Right atrium auricular region (tissue), 2 donors: ENCODE measurements at regions not wholly inside any gene's neighbourhood (a gene's known extent, or its start where the extent isn't known, plus 50 kb on each side); places are given as distances from the start of the nearest gene placed in this dataset.

Experiments used
- DNase-seq: peaks from one replicate; pipeline ENCODE4 v3.0.0-alpha.2; 2019; ENCODE audit warnings: low spot score
- H3K27ac ChIP-seq, 2 donors: fragments of 200-600 bp; sonication (generic); 1 replicate in 1 of 2; 2 replicates in 1 of 2; pipeline ENCODE4 v1.5.1; 2016 to 2019
- H3K27me3 ChIP-seq, 2 donors: fragments of 200-600 bp; sonication (generic); one replicate each; pipeline versions ENCODE4 v1.5.1 to v1.6.0; 2017 to 2019
- H3K36me3 ChIP-seq: fragments of 200-600 bp; sonication (generic); one replicate; pipeline ENCODE4 v1.5.1; 2016
- H3K4me1 ChIP-seq, 2 donors: fragments of 200-600 bp; sonication (generic); one replicate each; pipeline versions ENCODE4 v1.5.1 to v1.6.0; 2017 to 2019
- H3K4me3 ChIP-seq, 2 donors: fragments of 200-600 bp; sonication (generic); 1 replicate in 1 of 2; 2 replicates in 1 of 2; pipeline ENCODE4 v1.5.1; 2017 to 2019; ENCODE audit warnings: mild to moderate bottlenecking in 1 of 2, moderate library complexity in 1 of 2
- H3K9me3 ChIP-seq, 2 donors: fragments of 200-600 bp; sonication (generic); one replicate each; pipeline ENCODE4 v1.5.1; 2019
- TF ChIP-seq, protein P1 (sequence below), 2 donors: fragments of 200-600 bp; sonication (generic); IDR thresholded peaks; one replicate each; pipeline ENCODE4 v1.5.1; 2019; ENCODE audit warnings: antibody characterized with exemption in 2 of 2

DNA sequence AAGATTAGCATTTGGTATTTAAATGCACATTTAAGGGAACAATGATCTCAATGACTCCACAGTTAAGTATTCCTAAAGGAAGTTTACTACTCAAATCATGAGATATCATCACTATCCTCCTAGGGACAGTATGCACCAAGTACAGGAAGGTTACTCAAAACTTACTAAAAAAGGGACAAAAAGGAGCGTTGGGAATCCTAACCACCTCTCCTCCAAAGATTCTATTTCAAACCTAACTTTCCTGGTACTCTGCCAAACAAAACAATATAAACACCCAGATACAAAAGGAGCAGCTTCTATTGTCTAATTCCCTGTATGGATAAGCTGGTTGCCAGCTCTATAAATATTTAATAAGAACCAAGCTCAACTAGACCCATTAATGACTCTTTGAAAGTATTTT is 377.7 kb downstream of the NUAK1 start:
- Histone ChIP-seq H3K4me3 (no peak overlapping the region), H3K27me3 (no peaks in the 10 kb centered on the region), H3K27ac (no peak overlapping the region), H3K4me1 (no peaks in the 10 kb centered on the region), H3K36me3 (no peaks in the 10 kb centered on the region), H3K9me3 (no peaks in the 10 kb centered on the region)
- DNase-seq: no peak
- TF ChIP-seq, protein P1, sequence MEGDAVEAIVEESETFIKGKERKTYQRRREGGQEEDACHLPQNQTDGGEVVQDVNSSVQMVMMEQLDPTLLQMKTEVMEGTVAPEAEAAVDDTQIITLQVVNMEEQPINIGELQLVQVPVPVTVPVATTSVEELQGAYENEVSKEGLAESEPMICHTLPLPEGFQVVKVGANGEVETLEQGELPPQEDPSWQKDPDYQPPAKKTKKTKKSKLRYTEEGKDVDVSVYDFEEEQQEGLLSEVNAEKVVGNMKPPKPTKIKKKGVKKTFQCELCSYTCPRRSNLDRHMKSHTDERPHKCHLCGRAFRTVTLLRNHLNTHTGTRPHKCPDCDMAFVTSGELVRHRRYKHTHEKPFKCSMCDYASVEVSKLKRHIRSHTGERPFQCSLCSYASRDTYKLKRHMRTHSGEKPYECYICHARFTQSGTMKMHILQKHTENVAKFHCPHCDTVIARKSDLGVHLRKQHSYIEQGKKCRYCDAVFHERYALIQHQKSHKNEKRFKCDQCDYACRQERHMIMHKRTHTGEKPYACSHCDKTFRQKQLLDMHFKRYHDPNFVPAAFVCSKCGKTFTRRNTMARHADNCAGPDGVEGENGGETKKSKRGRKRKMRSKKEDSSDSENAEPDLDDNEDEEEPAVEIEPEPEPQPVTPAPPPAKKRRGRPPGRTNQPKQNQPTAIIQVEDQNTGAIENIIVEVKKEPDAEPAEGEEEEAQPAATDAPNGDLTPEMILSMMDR (IDR thresholded peaks at IDR 0.05): no peak

DNA sequence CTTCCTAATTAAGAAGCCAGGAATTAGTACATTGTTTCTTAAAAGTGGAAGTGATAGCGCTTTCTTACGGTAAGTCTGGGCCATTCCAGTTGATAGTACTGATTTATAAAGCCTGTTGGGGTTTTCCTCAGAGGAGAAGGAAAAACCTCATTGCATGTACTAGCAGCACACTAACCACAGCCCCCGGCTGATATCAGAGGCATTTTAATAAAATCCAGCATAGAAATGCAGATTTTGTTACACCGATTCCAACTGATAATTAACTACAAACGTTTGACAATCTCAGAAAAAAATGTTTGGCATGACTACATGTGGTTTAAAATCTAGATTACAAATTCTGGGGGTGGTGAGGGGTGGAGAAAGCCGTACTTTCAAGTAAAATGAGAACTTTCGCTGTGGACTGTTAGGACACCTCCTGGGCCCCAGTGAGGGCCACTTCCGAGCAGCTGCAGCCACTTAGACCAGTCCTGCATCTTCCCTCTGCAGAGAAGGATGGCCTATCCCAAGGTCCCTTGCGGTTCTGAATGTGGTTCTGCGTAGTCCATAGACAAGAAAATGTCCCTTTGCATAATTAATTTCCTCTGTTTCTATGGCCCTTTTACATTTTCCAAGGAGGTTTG is 374.4 kb downstream of the NUAK1 start:
- H3K4me1 ChIP-seq: no peaks in the 10 kb centered on the region
- H3K36me3 ChIP-seq: no peaks in the 10 kb centered on the region
- DNase-seq: no peak
- H3K9me3 ChIP-seq: no peaks in the 10 kb centered on the region
- no peak overlapping the region for H3K4me3 ChIP-seq
- TF ChIP-seq, protein P1 (IDR thresholded peaks at IDR 0.05): no peak
- H3K27me3 ChIP-seq: no peaks in the 10 kb centered on the region
- H3K27ac ChIP-seq: no peak overlapping the region

DNA sequence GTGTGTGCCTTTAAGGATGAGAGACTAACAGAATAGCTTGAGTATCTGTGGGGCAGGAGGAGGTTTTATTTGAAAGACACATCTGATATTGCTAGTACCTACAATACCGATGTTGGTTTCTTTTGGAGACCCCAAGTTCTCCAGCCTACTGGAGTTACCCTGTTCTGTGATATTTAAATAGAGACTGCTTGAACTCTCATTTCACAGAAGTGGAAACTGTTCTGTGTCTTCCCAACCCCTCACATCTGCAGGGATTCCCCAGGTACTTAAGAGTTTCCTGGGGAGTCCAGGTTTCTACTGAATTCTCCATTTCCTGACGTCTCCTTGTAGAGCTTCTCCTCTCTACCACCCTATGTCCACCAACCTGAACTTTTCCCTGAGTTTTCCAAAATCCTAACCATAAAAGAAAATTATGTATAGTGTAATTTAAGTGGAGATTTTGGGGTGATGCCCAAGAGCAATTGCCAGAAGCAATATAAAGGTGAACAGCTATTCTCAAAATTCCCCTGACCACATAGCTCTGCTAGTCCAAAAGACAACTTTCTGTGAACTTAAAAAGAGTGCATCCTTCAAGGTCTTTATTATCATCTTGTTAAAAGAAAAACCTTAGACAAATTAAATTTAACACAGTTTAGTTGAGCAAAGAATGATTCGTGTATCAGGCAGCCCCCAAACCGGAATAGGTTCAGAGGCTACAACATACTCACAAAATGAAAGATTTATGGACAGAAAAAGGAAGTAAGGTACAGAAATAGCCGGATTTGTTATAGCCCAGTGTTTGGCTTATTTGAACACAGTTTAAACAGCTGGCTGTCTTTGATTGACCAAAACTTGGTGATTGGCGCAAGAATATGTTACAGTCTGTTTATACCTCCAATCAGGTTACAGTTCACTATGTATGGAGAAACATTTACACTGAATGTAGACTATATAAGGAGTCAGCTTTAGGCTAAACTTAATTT is 373.4 kb downstream of the NUAK1 start:
- no peaks in the 10 kb centered on the region for H3K36me3 ChIP-seq
- H3K27me3 ChIP-seq: no peaks in the 10 kb centered on the region
- no peak for DNase-seq
- TF ChIP-seq, protein P1 (IDR thresholded peaks at IDR 0.05): no peak
- no peaks in the 10 kb centered on the region for H3K9me3 ChIP-seq
- no peak overlapping the region for H3K27ac ChIP-seq
- H3K4me3 ChIP-seq: no peak overlapping the region
- H3K4me1 ChIP-seq: no peaks in the 10 kb centered on the region

DNA sequence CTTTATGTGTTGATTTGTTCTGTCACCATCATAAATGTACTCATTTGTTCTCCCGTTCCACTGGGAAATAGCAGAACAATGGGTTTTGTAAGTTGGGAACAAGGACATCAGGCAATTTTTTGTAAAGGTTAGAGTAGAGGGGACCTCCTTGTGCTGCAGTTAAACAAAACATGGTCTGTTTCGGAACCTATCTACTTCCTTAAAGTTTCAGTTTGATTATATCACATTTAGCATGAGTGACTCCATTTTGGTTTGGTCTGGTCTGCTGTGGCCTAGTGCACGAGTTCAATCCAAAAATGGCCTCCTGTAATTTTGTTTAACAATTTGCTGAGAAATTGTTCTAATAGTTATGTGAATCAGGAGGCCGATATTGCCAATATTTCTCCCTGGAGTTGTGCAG is 372.7 kb downstream of the NUAK1 start:
- Histone ChIP-seq H3K9me3 (no peaks in the 10 kb centered on the region), H3K4me3 (no peak overlapping the region), H3K27me3 (no peaks in the 10 kb centered on the region), H3K27ac (no peak overlapping the region), H3K36me3 (no peaks in the 10 kb centered on the region), H3K4me1 (no peaks in the 10 kb centered on the region)
- TF ChIP-seq, protein P1 (IDR thresholded peaks at IDR 0.05): no peak
- DNase-seq: no peak

DNA sequence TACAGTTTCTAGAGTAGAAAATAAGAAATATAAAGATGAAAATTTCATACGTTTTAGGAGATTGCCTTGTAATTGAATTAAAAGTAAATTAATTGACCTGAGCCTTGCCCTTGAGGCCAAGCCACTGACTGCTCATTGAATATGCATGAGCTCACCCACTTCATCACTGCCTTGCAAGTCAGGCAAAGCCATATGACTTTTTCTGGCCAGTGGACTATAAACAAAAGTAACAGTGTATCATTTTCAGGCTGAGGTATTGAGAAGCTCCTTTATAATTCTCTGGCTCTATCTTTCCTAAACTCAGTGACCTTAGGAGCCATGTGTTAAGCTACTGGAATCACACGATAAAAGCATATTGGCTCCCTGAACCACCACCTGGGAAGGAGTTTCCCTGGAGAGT is 369.3 kb downstream of the NUAK1 start:
- no peaks in the 10 kb centered on the region for H3K27me3 ChIP-seq
- no peak for DNase-seq
- H3K9me3 ChIP-seq: no peaks in the 10 kb centered on the region
- no peaks in the 10 kb centered on the region for H3K36me3 ChIP-seq
- H3K4me1 ChIP-seq: no peaks in the 10 kb centered on the region
- TF ChIP-seq, protein P1 (IDR thresholded peaks at IDR 0.05): no peak
- H3K27ac ChIP-seq: no peak overlapping the region
- H3K4me3 ChIP-seq: no peak overlapping the region
